Suprapubic skin (tissue), 4 donors: ENCODE measurements at regions not wholly inside any gene's neighbourhood (a gene's known extent, or its start where the extent isn't known, plus 50 kb on each side); places are given as distances from the start of the nearest gene placed in this dataset.

Source experiments
- EP300 ChIP-seq: sonication (generic); formaldehyde crosslinking; IDR thresholded peaks from one replicate; pipeline ENCODE4 v1.6.1; 2017; ENCODE audit warnings: antibody characterized with exemption
- POLR2A ChIP-seq, 2 donors: fragments of 450-650 bp; IDR thresholded peaks; one replicate each; pipeline ENCODE4 v1.6.1; 2017; ENCODE audit warnings: antibody characterized with exemption in 2 of 2, mild to moderate bottlenecking in 2 of 2, moderate library complexity in 2 of 2
- POLR2AphosphoS5 ChIP-seq, 3 donors: sonication (generic); formaldehyde crosslinking; IDR thresholded peaks; one replicate each; pipeline ENCODE4 v1.6.1; 2017; ENCODE audit warnings: antibody characterized with exemption in 3 of 3
- TF ChIP-seq, protein P1 (sequence below), 2 donors: fragments of 200-600 bp in 1 of 2; fragments of 450-650 bp in 1 of 2; sonication (generic) in 1 of 2; IDR thresholded peaks; one replicate each; pipeline ENCODE4 v1.5.1; 2016 to 2019; ENCODE audit warnings: antibody characterized with exemption in 2 of 2, mild to moderate bottlenecking in 1 of 2, moderate library complexity in 1 of 2

- TF ChIP-seq, protein P1, sequence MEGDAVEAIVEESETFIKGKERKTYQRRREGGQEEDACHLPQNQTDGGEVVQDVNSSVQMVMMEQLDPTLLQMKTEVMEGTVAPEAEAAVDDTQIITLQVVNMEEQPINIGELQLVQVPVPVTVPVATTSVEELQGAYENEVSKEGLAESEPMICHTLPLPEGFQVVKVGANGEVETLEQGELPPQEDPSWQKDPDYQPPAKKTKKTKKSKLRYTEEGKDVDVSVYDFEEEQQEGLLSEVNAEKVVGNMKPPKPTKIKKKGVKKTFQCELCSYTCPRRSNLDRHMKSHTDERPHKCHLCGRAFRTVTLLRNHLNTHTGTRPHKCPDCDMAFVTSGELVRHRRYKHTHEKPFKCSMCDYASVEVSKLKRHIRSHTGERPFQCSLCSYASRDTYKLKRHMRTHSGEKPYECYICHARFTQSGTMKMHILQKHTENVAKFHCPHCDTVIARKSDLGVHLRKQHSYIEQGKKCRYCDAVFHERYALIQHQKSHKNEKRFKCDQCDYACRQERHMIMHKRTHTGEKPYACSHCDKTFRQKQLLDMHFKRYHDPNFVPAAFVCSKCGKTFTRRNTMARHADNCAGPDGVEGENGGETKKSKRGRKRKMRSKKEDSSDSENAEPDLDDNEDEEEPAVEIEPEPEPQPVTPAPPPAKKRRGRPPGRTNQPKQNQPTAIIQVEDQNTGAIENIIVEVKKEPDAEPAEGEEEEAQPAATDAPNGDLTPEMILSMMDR (IDR thresholded peaks at IDR 0.05): no peak
- TF ChIP-seq POLR2AphosphoS5 (IDR thresholded peaks at IDR 0.05) (no peak), POLR2A (IDR thresholded peaks at IDR 0.05) (no peak), EP300 (no peak)
Observed at GRCh38 chrX:39605866-39606265, 491.9 kb downstream of the BCOR start.
